Sigmoid colon (tissue), 6 donors: ENCODE measurements at regions not wholly inside any gene's neighbourhood (a gene's known extent, or its start where the extent isn't known, plus 50 kb on each side); places are given as distances from the start of the nearest gene placed in this dataset.
"Not testable (repeated sequence)": the region's sequence is repeated elsewhere in the genome, so short reads cannot be mapped to it uniquely, and the experiment has no call there.

Source experiments
- DNase-seq: peaks from one replicate; pipeline ENCODE4 v3.0.0-alpha.2; 2019
- H3K27ac ChIP-seq, 4 donors: fragments of 200-600 bp; sonication (generic); one replicate each; pipeline ENCODE4 v1.5.1; 2016 to 2019; ENCODE audit warnings: mild to moderate bottlenecking in 1 of 4
- H3K27me3 ChIP-seq, 3 donors: fragments of 200-600 bp; sonication (generic); one replicate each; pipeline ENCODE4 v1.5.1; 2019; ENCODE audit warnings: mild to moderate bottlenecking in 1 of 3
- H3K36me3 ChIP-seq, 4 donors: fragments of 200-600 bp; sonication (generic); one replicate each; pipeline ENCODE4 v1.5.1; 2016 to 2019
- H3K4me1 ChIP-seq, 4 donors: fragments of 200-600 bp; sonication (generic); one replicate each; pipeline ENCODE4 v1.5.1; 2017 to 2019
- H3K4me3 ChIP-seq, 4 donors: fragments of 200-600 bp; sonication (generic); one replicate each; pipeline ENCODE4 v1.5.1; 2017 to 2019; ENCODE audit warnings: mild to moderate bottlenecking in 2 of 4, moderate library complexity in 1 of 4
- H3K9me3 ChIP-seq, 4 donors: fragments of 200-600 bp in 3 of 4; sonication (generic) in 3 of 4; one replicate each; pipeline versions ENCODE4 v1.5.1 to v1.6.1; 2013 to 2019
- CTCF ChIP-seq, 4 experiments: fragments of 450-650 bp in 3 of 4; fragments of 200-600 bp in 1 of 4; IDR thresholded peaks; one replicate each; pipeline ENCODE4 v1.5.1; 2016 to 2019; ENCODE audit warnings: antibody characterized with exemption in 4 of 4, mild to moderate bottlenecking in 3 of 4, moderate library complexity in 2 of 4
- EP300 ChIP-seq, 4 donors: sonication (generic); formaldehyde crosslinking; IDR thresholded peaks; one replicate each; pipeline ENCODE4 v1.6.1; 2017; ENCODE audit warnings: antibody characterized with exemption in 4 of 4
- POLR2A ChIP-seq, 2 donors: fragments of 450-650 bp; IDR thresholded peaks; one replicate each; pipeline ENCODE4 v1.6.1; 2016; ENCODE audit warnings: antibody characterized with exemption in 2 of 2, mild to moderate bottlenecking in 2 of 2, moderate library complexity in 2 of 2
- POLR2AphosphoS5 ChIP-seq, 4 donors: sonication (generic); formaldehyde crosslinking; IDR thresholded peaks; one replicate each; pipeline ENCODE4 v1.6.1; 2017; ENCODE audit warnings: antibody characterized with exemption in 4 of 4
- WGBS, 2 donors: extraction: QIAGEN DNeasy Blood & Tissue Kit; methylation state at CpG; one replicate each; pipeline ENCODE4 v1.1.7; 2013; 5-methylcytosine and 5-hydroxymethylcytosine counted together
- intact Hi-C: fragments of 100-400 bp; cut with DNase I; formaldehyde crosslinking; loops from one replicate; pipeline ENCODE4 v1.15.1; 2023
- donor health status: healthy with polysubstance abuse.
- donor health status: healthy.

- no peak for DNase-seq
- Histone ChIP-seq H3K9me3 (no peaks in the 10 kb centered on the region), H3K4me3 (no peak overlapping the region), H3K27me3 (no peaks in the 10 kb centered on the region), H3K4me1 (no peaks in the 10 kb centered on the region), H3K27ac (no peak overlapping the region), H3K36me3 (no peaks in the 10 kb centered on the region)
- WGBS, 2 donors = 82 to 88% methylated on average over 1 of the region's 1 CpG
- intact Hi-C loops = no loop called here
- TF ChIP-seq CTCF (IDR thresholded peaks at IDR 0.05) (no peak), EP300 (IDR thresholded peaks at IDR 0.05) (no peak), POLR2AphosphoS5 (IDR thresholded peaks at IDR 0.05) (no peak)
These were observed 855.6 kb downstream of the KCNA4 start for GRCh38 chr11:29161191-29161590.

DNA sequence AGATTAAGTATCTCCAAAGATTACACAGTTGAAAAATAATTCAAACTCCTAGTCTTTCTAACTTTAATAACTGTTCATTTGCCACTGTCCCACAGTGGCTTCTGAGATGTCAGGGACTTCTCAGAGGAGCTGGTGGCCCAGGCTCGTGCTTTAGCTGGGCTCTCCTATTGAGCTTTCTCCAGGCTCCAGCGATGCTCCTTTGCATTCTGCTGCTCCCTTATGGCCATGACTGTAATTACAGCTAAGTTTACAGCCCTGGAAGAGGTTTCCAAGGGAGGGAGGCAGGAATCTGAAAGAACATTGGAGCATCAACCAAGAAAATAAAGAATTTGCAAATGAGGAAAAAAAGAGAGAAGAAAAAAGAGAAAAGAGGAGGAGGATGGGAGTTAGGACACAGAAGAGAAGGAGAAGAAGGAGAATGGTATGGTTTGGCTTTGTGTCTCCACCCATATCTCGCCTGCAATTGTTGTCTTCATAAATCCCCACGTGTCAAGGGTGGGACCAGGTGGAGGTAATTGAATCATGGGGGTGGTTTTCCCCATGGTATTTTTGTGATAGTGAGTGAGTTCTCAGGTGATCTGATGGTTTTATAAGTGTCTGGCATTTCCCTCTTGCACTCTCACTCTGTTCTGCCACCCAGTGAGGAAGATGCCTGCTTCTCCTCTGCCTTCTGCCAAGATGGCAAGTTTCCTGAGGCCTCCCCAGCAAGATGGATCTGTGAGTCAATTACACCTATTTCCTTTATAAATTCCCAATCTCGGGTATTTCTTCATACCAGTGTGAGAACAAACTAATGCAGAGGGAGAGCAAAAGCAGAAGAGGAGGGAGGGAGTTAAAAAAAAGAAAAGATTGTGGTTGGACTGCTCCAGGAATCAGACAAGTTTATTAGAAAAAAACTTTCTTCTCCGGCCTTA is 857.0 kb downstream of the KCNA4 start:
- DNase-seq = no peak

DNA sequence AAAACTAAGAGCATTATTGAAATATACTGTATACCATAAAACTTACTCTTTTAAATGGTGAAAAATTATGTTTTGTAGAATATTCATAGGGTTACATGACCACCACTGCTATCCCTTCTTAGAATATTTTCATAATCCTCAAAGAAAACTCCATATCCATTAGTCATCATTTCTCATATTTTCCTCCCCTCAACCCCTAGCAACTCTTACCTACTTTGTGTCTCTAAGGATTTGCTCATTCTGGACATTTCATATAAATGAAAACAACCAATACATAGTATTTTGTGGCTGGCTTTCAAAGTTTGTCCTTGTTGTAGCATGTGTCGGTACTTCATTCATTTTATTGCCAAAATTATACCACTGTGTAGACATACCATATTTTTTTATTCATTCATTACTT is 863.8 kb downstream of the KCNA4 start:
- Histone ChIP-seq H3K36me3 (no peaks in the 10 kb centered on the region), H3K9me3 (no peaks in the 10 kb centered on the region), H3K4me1 (no peaks in the 10 kb centered on the region), H3K27me3 (no peaks in the 10 kb centered on the region), H3K4me3 (no peak overlapping the region), H3K27ac (no peak overlapping the region)
- TF ChIP-seq EP300 (IDR thresholded peaks at IDR 0.05) = no peak
- TF ChIP-seq POLR2AphosphoS5 (IDR thresholded peaks at IDR 0.05) = no peak
- TF ChIP-seq CTCF (IDR thresholded peaks at IDR 0.05) = no peak
- TF ChIP-seq POLR2A (IDR thresholded peaks at IDR 0.05) = no peak
- intact Hi-C loops = no loop called here
- no peak for DNase-seq
- WGBS, 2 donors = 35 to 69% methylated on average over 1 of the region's 1 CpG

More for the DNA sequence above, 857.0 kb downstream of the KCNA4 start:
- Histone ChIP-seq H3K4me3 (no peak overlapping the region), H3K9me3 (no peaks in the 10 kb centered on the region), H3K27ac (no peak overlapping the region), H3K4me1 (no peaks in the 10 kb centered on the region), H3K36me3 (no peaks in the 10 kb centered on the region), H3K27me3 (no peaks in the 10 kb centered on the region)
- TF ChIP-seq CTCF (IDR thresholded peaks at IDR 0.05) (peak in 3 of 4 experiments; percentile 35 to 64 (median 62)), POLR2A (IDR thresholded peaks at IDR 0.05) (no peak)
- WGBS, 2 donors = 25 to 45% methylated on average over 6 of the region's 6 CpGs
- intact Hi-C loops = loop anchor here (2.0 kb wide), 1 partner anchor 1461 kb away; no protein-coding TSS in a partner anchor

DNA sequence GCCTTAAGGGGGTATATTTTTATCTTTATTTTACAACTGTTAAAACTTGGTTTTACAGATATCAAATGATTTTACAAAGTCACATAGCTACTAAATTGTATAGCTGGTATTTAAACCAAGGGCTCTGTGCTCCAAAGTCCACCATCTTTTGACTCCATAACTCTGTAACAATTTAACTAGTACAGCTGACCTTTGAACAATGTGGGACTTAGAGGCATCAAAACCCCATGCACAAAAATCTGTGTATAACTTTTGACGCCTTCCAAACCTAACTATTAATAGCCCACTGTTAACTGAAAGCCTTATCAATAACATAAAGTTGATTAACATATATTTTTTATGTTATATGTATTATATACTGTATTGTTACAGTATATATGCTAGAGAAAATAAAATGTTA is 874.3 kb downstream of the KCNA4 start:
- H3K4me1 ChIP-seq, DNase-seq, H3K4me3 ChIP-seq, H3K9me3 ChIP-seq, intact Hi-C loops, H3K36me3 ChIP-seq, H3K27me3 ChIP-seq, H3K27ac ChIP-seq: not testable (repeated sequence)
- 20 to 78% methylated on average over 1 of the region's 1 CpG for WGBS, 2 donors

- intact Hi-C loops = no loop called here
- Histone ChIP-seq H3K27me3 (no peaks in the 10 kb centered on the region), H3K36me3 (no peaks in the 10 kb centered on the region), H3K9me3 (no peaks in the 10 kb centered on the region), H3K4me1 (no peaks in the 10 kb centered on the region), H3K27ac (no peak overlapping the region), H3K4me3 (no peak overlapping the region)
- no peak for DNase-seq
- 41 to 55% methylated on average over 1 of the region's 1 CpG for WGBS, 2 donors
- TF ChIP-seq EP300 (IDR thresholded peaks at IDR 0.05) (no peak), POLR2AphosphoS5 (IDR thresholded peaks at IDR 0.05) (no peak), CTCF (IDR thresholded peaks at IDR 0.05) (no peak), POLR2A (IDR thresholded peaks at IDR 0.05) (no peak)
These were observed 881.3 kb downstream of the KCNA4 start for GRCh38 chr11:29135504-29135903.
